OCI-LY3 (cell line): ENCODE measurements at regions not wholly inside any gene's neighbourhood (a gene's known extent, or its start where the extent isn't known, plus 50 kb on each side); places are given as distances from the start of the nearest gene placed in this dataset.

Source experiments
- H2AFZ ChIP-seq: fragments of 200-600, 300-600 bp; shearing (Covaris generic); 2 replicates; pipeline ENCODE4 v1.6.0; 2014; ENCODE audit warnings: antibody characterized with exemption, low read depth, low read length
- H3K27ac ChIP-seq: fragments of 200-600, 300-600 bp; sonication (generic); 2 replicates; pipeline ENCODE4 v1.5.1; 2014; ENCODE audit warnings: mild to moderate bottlenecking, low read length, moderate library complexity, mixed read lengths
- H3K27me3 ChIP-seq: fragments of 200-600, 300-600 bp; sonication (generic); 2 replicates; pipeline ENCODE4 v1.6.1; 2014; ENCODE audit warnings: low read depth, low read length, mixed read lengths
- H3K36me3 ChIP-seq: fragments of 200-600, 300-600 bp; sonication (generic); replicated peaks from 2 replicates; pipeline ENCODE3; 2014; ENCODE audit warnings: low read depth, low read length, mixed read lengths
- H3K4me1 ChIP-seq: fragments of 300-600, 200-600 bp; sonication (generic); 2 replicates; pipeline ENCODE4 v1.6.1; 2014; ENCODE audit warnings: low read length, mixed read lengths
- H3K4me2 ChIP-seq: fragments of 200-600, 300-600 bp; sonication (generic); 2 replicates; pipeline ENCODE4 v1.6.1; 2014; ENCODE audit warnings: low read length, mixed read lengths
- H3K4me3 ChIP-seq: fragments of 300-600, 200-600 bp; sonication (generic); 2 replicates; pipeline ENCODE4 v1.5.1; 2014; ENCODE audit warnings: antibody characterized with exemption, mild to moderate bottlenecking, low read length, moderate library complexity
- H3K79me2 ChIP-seq: fragments of 300-600, 200-600 bp; shearing (Covaris generic); 2 replicates; pipeline ENCODE4 v1.6.1; 2014; ENCODE audit warnings: mild to moderate bottlenecking, low read length, mixed read lengths
- H3K9ac ChIP-seq: fragments of 300-600, 200-600 bp; shearing (Covaris generic); 2 replicates; pipeline ENCODE4 v1.6.0; 2014; ENCODE audit warnings: mild to moderate bottlenecking, low read length, moderate library complexity
- H3K9me3 ChIP-seq: fragments of 200-600, 300-600 bp; shearing (Covaris generic); 2 replicates; pipeline ENCODE4 v1.6.1; 2014; ENCODE audit warnings: low read length, mixed read lengths; ENCODE audit not compliant: insufficient read depth
- H4K20me1 ChIP-seq: fragments of 200-600, 300-600 bp; sonication (generic); 2 replicates; pipeline ENCODE4 v1.6.1; 2016; ENCODE audit warnings: low read length, mixed read lengths; ENCODE audit not compliant: insufficient read depth
- CTCF ChIP-seq: fragments of 200-600, 300-600 bp; sonication (generic); IDR thresholded peaks from 2 replicates; pipeline ENCODE4 v1.5.1; 2014; ENCODE audit warnings: antibody characterized with exemption, low read length, low read depth
- EZH2phosphoT487 ChIP-seq: fragments of 200-600 bp; shearing (Covaris generic); IDR thresholded peaks from 2 replicates; pipeline ENCODE4 v1.6.1; 2018; ENCODE audit warnings: antibody characterized with exemption, mixed run types, low read depth

DNA sequence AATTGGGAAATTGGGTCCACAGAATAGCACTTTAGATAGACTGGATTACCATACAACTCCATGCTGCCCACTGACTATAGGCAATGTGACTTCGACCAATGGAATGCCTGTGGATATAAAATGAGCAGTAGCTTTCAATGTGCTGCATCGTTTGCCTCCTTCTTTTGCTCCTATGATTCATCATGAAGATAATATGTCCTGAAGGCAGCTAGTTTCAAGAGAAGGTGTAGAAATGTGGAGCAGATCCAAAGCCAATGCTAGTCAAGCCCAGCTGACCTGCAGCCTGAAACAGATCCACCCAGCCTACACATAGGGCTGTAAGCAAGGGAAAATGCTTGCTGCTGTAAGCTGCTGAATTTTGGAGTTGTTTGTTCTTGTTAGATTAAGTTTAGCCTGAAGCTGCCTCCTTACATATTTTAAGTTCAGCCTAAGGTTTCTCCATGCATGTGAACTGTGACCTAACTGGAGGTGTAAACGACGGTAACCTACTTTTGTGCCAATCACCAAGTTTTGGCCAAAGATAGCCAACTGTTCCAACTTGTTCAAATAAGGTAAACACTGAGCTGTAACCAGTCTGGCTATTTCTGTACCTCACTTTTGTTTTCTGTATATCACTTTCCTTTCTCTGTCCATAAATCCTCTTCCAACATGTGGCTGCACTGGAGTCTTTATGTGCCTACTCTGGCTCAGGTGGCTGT lies 169.1 kb upstream of the AVPR1A start:
- Histone ChIP-seq H3K27ac (no peak overlapping the region), H3K4me2 (no peak overlapping the region), H4K20me1 (no peaks in the 10 kb centered on the region), H3K4me3 (no peak overlapping the region), H3K4me1 (no peaks in the 10 kb centered on the region), H3K9ac (no peak overlapping the region), H3K9me3 (no peaks in the 10 kb centered on the region), H3K36me3 (no peaks in the 10 kb centered on the region), H2AFZ (no peak overlapping the region), H3K27me3 (no peaks in the 10 kb centered on the region), H3K79me2 (no peaks in the 10 kb centered on the region)
- TF ChIP-seq CTCF, result no peak

GRCh38 chr12:63319386-63319785 lies 168.4 kb upstream of the AVPR1A start:
- Histone ChIP-seq H3K79me2 (no peaks in the 10 kb centered on the region), H3K4me1 (no peaks in the 10 kb centered on the region), H3K9me3 (no peaks in the 10 kb centered on the region), H3K27ac (no peak overlapping the region), H4K20me1 (no peaks in the 10 kb centered on the region), H3K27me3 (no peaks in the 10 kb centered on the region), H3K36me3 (no peaks in the 10 kb centered on the region), H3K4me3 (no peak overlapping the region), H2AFZ (no peak overlapping the region), H3K4me2 (no peak overlapping the region), H3K9ac (no peak overlapping the region)
- TF ChIP-seq EZH2phosphoT487 (no peak), CTCF (peak; percentile 34)

GRCh38 chr12:63318933-63319332 lies 167.9 kb upstream of the AVPR1A start:
- Histone ChIP-seq H3K27ac (no peak overlapping the region), H3K4me1 (no peaks in the 10 kb centered on the region), H3K27me3 (no peaks in the 10 kb centered on the region), H3K9me3 (no peaks in the 10 kb centered on the region), H3K79me2 (no peaks in the 10 kb centered on the region), H3K4me3 (no peak overlapping the region), H3K9ac (no peak overlapping the region), H3K36me3 (no peaks in the 10 kb centered on the region), H3K4me2 (no peak overlapping the region), H2AFZ (no peak overlapping the region), H4K20me1 (no peaks in the 10 kb centered on the region)
- TF ChIP-seq EZH2phosphoT487 (no peak), CTCF (no peak)

DNA sequence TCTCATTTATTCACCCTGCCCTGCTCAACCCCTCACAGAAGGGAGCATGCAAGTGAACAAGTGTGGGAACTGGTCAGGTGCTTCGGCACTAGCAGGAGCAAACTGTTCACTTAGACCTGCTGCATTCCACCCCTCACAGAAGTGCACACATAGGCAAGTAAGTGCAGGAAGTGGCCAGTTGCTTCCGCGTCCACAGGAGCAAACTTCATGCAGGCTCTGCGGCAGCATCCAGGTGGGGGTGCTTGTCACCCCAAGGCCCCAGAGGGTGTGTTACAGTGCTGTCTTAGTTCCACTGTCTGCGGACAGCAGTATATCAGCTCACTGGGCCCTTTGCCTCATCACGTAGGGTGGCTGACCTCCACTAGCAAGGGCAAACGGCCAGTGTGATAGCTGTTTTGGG lies 167.3 kb upstream of the AVPR1A start:
- Histone ChIP-seq H3K9me3 (no peaks in the 10 kb centered on the region), H3K9ac (no peak overlapping the region), H3K4me1 (no peaks in the 10 kb centered on the region), H4K20me1 (no peaks in the 10 kb centered on the region), H3K27ac (no peak overlapping the region), H3K27me3 (no peaks in the 10 kb centered on the region), H3K36me3 (no peaks in the 10 kb centered on the region), H3K4me2 (no peak overlapping the region), H2AFZ (no peak overlapping the region), H3K4me3 (no peak overlapping the region), H3K79me2 (no peaks in the 10 kb centered on the region)
- TF ChIP-seq EZH2phosphoT487 (no peak), CTCF (no peak)
